Gastrocnemius medialis (tissue), 4 donors: ENCODE measurements at regions not wholly inside any gene's neighbourhood (a gene's known extent, or its start where the extent isn't known, plus 50 kb on each side); places are given as distances from the start of the nearest gene placed in this dataset.

Experiments
- CTCF ChIP-seq, 5 experiments: fragments of 450-650 bp in 3 of 5; fragments of 200-600 bp in 2 of 5; sonication (generic) in 2 of 5; IDR thresholded peaks in 4 of 5; conservative IDR thresholded peaks in 1 of 5; 1 replicate in 4 of 5; 2 replicates in 1 of 5; pipeline ENCODE4 v1.5.1; 2016 to 2019; ENCODE audit warnings: antibody characterized with exemption in 5 of 5, mild to moderate bottlenecking in 3 of 5, moderate library complexity in 3 of 5
- POLR2A ChIP-seq, 2 donors: fragments of 450-650 bp; IDR thresholded peaks; one replicate each; pipeline ENCODE4 v1.6.1; 2017; ENCODE audit warnings: antibody characterized with exemption in 2 of 2, mild to moderate bottlenecking in 2 of 2, moderate library complexity in 2 of 2

DNA sequence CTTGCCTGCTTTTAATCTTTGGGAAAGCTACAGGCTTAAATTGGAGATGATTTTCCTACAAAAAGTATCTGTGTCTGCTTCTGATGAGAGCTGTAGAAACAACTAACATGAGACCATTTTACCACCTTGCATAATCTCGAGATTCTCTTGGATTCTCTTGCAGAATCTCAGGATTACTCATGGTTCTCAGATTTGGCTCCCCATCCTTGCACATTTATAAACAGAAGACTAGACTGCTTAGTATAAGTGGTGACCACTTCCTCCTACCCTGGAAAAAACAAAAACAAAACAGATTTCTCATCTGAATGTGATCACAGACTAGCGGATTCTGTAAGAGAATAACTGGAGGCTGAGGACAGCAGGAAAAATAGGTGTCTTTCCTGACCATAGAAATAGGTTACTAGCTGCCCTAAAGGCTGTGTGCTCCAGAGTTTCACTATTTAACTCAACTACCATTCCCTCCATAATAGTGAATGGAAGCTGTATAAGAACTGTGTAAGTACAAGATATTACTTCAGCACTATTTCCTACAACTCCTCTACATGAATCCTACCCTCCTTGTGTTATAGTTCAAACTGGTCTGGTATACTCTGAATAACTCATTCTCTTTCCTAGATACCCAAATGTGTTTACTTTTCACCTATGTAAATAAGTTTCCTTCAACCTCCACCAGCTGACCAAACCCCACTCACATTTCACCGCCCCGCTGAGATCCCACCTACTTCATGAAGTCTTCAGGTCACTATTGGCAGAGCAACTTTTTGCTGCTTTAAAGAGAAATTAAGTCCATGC lies 122.2 kb upstream of the C2CD4B start:
- TF ChIP-seq CTCF (IDR thresholded peaks at IDR 0.05 in 4 of 5, conservative IDR thresholded peaks at IDR 0.05 in 1 of 5) (no peak), POLR2A (IDR thresholded peaks at IDR 0.05) (no peak)
